CD4-positive, alpha-beta T cell treated with Interleukin-17A for 1 hour (primary cell): ENCODE measurements at regions not wholly inside any gene's neighbourhood (a gene's known extent, or its start where the extent isn't known, plus 50 kb on each side); places are given as distances from the start of the nearest gene placed in this dataset.
"Not testable (repeated sequence)": the region's sequence is repeated elsewhere in the genome, so short reads cannot be mapped to it uniquely, and the experiment has no call there.

Source experiments
- DNase-seq: peaks from one replicate; pipeline ENCODE4 v3.0.0-alpha.2; 2020

- no peak for DNase-seq
Measured at GRCh38 chr2:160816916-160817499, 323.4 kb upstream of the RBMS1 start.

DNA sequence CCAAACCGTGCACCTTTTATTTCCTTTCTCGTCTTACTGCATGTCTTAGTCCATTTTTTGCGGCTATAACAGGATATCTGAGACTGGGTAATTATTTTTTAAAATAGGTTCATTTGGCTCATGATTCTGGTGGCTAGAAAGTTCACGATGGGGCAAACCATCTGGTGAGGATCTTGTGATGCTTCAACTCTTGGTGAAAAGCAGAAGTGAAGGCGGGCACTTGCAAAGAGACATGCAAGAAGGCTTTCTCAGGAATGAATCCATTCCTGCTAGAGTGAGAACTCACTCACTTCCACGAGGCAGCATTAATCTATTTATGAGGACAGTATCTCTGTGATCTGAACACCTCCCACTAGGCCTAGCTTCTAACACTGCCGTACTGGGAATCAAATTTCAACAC lies 327.1 kb upstream of the RBMS1 start:
- DNase-seq: no peak

DNA sequence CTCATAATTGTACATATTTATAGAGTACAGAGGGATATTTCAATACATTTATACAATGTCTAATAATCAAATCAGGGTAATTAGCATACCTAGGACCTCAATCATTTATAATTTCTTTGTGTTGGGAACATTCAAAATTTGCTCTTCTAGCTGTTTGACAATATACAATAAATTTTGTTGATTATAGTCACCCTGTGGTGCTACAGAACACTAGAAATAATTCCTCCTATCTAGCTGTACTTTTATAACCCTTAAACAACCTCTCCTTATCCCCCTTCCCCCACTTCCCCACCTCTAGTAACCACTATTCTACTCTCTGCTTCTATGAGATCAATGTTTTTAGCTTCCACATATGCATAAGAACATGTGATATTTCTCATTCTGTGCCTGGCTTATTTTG lies 328.4 kb upstream of the RBMS1 start:
- no peak for DNase-seq

- DNase-seq: no peak
Measured at GRCh38 chr2:160825433-160825832, 331.8 kb upstream of the RBMS1 start.

- no peak for DNase-seq
Measured at GRCh38 chr2:160826496-160826895, 332.9 kb upstream of the RBMS1 start.

- DNase-seq: no peak
Measured at GRCh38 chr2:160828076-160828475, 332.2 kb upstream of the TANK start.

- DNase-seq: not testable (repeated sequence)
Measured at GRCh38 chr2:160832381-160832780, 327.8 kb upstream of the TANK start.

DNA sequence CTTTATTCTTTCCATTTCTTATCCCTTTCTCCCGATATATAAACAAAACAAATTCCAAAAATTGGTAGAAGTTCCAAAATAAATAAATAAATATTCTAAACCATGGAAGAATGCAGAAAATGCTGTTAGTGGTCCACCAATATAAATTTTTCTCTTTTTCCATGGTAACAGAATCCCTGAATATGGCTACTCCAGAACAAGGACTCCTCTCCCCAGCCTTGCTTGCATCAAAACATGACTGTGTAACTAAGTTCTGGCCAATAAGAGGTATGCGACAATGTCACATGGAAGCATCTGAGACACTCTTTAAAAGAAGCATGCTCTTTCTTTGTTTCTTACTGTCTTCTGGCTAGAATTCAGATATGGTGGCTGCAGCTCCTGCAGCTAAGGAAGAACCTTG lies 325.1 kb upstream of the TANK start:
- DNase-seq: no peak

GRCh38 chr2:160836755-160837154 lies 323.5 kb upstream of the TANK start:
- DNase-seq: no peak

DNA sequence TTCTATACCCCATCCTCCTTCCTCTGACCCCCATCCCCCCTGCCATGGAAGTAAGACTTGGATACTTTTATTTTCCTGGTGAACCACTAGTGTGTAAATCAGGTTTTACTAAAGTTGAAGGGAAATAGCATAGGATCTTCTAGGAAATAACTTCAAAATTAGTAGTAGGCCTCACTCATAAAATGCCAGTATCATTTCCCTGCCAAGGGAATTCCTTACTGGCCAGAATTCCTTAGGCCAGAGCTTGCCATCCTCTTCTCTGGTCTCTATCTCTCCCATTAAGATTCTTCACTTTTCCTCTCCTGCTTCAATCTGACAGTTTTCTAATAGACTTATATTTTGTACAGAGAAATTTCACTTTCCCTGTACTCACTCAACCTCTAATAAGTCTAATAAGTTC lies 322.8 kb upstream of the TANK start:
- no peak for DNase-seq

GRCh38 chr2:160838147-160838546 lies 322.1 kb upstream of the TANK start:
- no peak for DNase-seq

DNA sequence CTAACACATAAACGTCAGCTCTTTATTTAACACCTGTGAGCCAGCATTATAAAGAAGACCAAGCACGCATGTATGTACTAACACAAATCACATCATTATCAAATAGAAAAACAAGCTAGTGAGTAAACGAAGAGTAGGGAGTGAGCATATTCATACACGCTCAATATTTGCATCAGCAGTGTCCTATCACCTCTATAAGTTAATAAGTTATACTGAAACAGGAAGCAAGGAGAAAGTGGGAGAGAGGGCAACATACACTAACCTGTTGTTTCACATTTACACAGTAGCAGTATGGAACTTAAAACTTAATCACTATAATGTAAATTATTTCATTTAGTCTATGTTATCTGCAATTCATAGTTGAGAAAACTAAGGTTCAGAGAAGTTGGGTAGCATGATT lies 321.5 kb upstream of the TANK start:
- DNase-seq: no peak

DNA sequence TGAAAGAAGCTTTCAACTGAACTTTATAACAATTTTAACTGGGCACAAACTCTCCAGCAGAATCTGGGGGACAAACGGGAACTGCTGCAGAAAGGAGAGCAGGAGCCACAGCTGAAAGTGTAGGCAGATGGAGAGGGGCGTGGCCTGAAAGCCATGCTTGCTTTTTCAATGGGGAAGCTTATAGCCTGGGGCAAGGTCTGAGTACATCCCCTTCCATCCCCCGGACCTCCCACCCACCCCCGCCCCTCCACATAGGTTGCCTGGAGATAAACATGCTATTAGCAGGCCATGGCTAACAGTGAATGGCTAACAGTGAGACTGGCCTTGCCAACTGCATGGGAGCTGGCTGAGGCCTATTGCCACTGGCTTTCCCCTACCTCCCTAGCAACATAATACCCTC lies 317.9 kb upstream of the TANK start:
- no peak for DNase-seq

- no peak for DNase-seq
Measured at GRCh38 chr2:160859096-160859495, 301.1 kb upstream of the TANK start.

DNA sequence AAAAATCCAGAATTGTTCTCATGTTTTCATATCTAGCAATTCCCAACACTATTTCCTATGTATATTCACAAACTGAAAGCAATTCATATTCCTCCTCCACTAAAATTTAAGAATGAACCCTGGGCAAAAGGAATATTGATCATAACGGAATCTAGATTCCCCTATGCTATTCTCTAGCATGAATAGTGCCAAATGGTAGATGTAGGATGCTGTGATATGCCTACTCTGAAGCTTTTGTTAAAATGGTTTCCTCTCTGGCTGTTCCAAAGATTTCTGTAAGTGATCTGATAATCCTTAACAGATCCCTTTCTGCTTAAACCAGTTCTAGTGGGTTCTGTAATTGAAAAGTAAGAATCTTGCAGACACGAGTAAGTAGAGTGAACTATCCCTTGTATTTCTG lies 298.0 kb upstream of the TANK start:
- DNase-seq: no peak

GRCh38 chr2:160868891-160869290 lies 291.3 kb upstream of the TANK start:
- DNase-seq: no peak

GRCh38 chr2:160869411-160869810 lies 290.8 kb upstream of the TANK start:
- no peak for DNase-seq

DNA sequence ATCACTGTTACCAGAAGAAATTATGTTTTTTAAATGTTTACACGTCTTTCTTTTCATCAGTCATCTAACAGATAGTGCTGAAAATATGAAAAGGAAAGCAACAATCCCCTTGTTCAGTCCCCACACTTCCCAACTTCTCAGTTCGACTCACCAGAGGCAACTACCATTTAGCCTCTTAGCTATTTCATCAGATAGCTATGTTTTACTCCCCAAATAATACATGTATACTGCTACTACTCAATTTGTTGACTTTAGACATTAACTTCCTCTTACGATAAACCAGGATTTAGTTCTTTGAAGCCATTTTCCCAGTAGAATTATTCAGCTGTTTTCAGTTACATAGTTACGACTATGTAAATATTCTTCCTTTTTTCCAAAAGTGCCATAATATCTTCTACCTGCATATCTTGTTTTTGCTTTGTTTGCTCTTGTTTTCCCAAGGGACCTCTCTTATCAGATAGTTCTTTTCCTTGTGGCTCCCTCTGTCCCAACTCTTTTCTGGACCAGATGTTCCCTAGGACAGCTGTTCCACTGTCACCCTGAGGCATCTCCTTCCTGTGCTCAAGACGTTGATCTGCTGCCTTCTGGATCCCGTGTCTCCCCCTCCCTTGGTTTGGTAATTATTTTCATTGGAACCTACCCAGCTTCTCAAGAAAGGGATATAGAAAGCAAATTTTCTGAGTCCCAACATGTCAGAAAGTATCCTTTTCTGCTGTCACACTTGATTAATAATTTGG lies 289.3 kb upstream of the TANK start:
- no peak for DNase-seq

DNA sequence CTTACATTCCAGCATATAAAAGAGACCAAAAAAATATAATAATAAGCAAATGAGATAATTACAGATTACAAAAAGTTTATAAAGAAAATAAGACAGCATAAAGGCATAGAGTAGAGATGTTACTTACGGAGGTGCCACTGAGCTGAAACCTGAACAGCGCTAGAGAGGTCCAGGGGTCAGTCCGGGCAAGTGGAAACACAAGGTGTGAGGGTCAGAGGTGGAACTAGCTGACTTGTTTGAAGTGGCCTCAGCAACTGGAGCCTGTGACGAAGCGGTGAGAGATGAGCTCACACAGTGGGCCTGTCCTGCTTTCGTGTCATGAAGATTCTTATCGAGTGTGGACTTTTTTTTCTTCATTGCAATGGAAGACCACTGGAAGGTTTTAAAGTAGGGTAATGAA lies 288.3 kb upstream of the TANK start:
- no peak for DNase-seq

DNA sequence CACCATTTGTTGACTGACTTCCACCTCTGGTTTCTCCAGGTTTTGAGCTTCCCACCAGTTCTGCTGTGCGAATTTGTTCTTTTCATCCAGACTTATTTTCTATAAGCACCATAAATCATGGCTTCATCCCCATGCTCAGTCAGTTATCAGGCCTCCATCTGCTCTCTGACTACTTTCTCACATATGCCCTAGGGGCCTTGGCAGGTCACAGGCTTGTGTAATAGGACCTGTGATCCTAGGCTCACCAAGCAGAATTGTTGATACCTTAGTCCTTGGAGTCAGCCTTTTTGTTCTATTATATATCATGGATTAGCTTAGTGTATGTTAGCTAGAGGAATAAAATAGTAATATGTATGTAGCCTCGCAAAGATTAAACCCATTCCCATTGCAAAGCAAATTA lies 284.2 kb upstream of the TANK start:
- DNase-seq: no peak

DNA sequence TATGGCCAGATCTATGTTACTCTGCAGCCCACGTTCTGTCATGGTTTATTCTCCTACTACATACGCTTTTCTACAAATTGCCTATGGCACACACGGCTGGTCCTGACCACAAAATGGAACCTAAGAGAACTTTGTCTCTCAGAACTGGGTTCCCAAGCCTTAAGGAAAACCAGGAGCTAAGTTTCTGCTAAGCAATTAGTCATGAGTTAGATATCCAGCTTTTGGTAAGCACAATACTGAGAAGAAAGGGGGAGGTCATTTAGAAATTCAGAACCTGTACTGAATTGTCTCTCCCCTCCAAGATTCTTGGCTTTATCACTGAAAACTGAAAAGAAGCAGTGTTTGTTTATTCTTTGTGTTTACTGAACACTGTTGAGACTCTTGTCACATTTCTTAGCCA lies 283.5 kb upstream of the TANK start:
- no peak for DNase-seq

- DNase-seq: no peak
Measured at GRCh38 chr2:160878618-160879017, 281.6 kb upstream of the TANK start.

- no peak for DNase-seq
Measured at GRCh38 chr2:160882906-160883305, 277.3 kb upstream of the TANK start.

GRCh38 chr2:160884056-160884455 lies 276.2 kb upstream of the TANK start:
- DNase-seq: no peak
